ENCODE measurements at regions not wholly inside any gene's neighbourhood (a gene's known extent, or its start where the extent isn't known, plus 50 kb on each side); places are given as distances from the start of the nearest gene placed in this dataset.

- H3K4me3 ChIP-seq (ENCODE audit: low read depth, low read length) = no peak overlapping the region
- TF ChIP-seq CTCF (IDR thresholded peaks at IDR 0.05; ENCODE audit: low read depth, low read length) = no peak
Measured at GRCh38 chr19:31970027-31970461, 375.4 kb upstream of the ZNF507 start.

GRCh38 chr19:31974290-31974689 lies 371.1 kb upstream of the ZNF507 start:
- no peak for TF ChIP-seq CTCF (IDR thresholded peaks at IDR 0.05; ENCODE audit: low read depth, low read length)
- no peak overlapping the region for H3K4me3 ChIP-seq (ENCODE audit: low read depth, low read length)

GRCh38 chr19:31974941-31975340 lies 370.5 kb upstream of the ZNF507 start:
- no peak for TF ChIP-seq CTCF (IDR thresholded peaks at IDR 0.05; ENCODE audit: low read depth, low read length)
- no peak overlapping the region for H3K4me3 ChIP-seq (ENCODE audit: low read depth, low read length)

- TF ChIP-seq CTCF (IDR thresholded peaks at IDR 0.05; ENCODE audit: low read depth, low read length) = no peak
Measured at GRCh38 chr19:31975461-31975860, 369.9 kb upstream of the ZNF507 start.

GRCh38 chr19:31976775-31977536 lies 368.5 kb upstream of the ZNF507 start:
- no peak for TF ChIP-seq CTCF (IDR thresholded peaks at IDR 0.05; ENCODE audit: low read depth, low read length)

More at GRCh38 chr19:31975461-31975860, 369.9 kb upstream of the ZNF507 start:
- H3K4me3 ChIP-seq (ENCODE audit: low read depth, low read length) = no peak overlapping the region

GRCh38 chr19:31979362-31979761 lies 366.0 kb upstream of the ZNF507 start:
- no peak for TF ChIP-seq CTCF (IDR thresholded peaks at IDR 0.05; ENCODE audit: low read depth, low read length)
- no peak overlapping the region for H3K4me3 ChIP-seq (ENCODE audit: low read depth, low read length)

More at GRCh38 chr19:31976775-31977536, 368.5 kb upstream of the ZNF507 start:
- H3K4me3 ChIP-seq (ENCODE audit: low read depth, low read length) = no peak overlapping the region

GRCh38 chr19:31979949-31980670 lies 365.3 kb upstream of the ZNF507 start:
- no peak overlapping the region for H3K4me3 ChIP-seq (ENCODE audit: low read depth, low read length)
- TF ChIP-seq CTCF (IDR thresholded peaks at IDR 0.05; ENCODE audit: low read depth, low read length) = no peak

All from WI38 (cell line).